ENCODE measurements at regions not wholly inside any gene's neighbourhood (a gene's known extent, or its start where the extent isn't known, plus 50 kb on each side); places are given as distances from the start of the nearest gene placed in this dataset.
"Not testable (repeated sequence)": the region's sequence is repeated elsewhere in the genome, so short reads cannot be mapped to it uniquely, and the experiment has no call there.

- TF ChIP-seq, protein P1, sequence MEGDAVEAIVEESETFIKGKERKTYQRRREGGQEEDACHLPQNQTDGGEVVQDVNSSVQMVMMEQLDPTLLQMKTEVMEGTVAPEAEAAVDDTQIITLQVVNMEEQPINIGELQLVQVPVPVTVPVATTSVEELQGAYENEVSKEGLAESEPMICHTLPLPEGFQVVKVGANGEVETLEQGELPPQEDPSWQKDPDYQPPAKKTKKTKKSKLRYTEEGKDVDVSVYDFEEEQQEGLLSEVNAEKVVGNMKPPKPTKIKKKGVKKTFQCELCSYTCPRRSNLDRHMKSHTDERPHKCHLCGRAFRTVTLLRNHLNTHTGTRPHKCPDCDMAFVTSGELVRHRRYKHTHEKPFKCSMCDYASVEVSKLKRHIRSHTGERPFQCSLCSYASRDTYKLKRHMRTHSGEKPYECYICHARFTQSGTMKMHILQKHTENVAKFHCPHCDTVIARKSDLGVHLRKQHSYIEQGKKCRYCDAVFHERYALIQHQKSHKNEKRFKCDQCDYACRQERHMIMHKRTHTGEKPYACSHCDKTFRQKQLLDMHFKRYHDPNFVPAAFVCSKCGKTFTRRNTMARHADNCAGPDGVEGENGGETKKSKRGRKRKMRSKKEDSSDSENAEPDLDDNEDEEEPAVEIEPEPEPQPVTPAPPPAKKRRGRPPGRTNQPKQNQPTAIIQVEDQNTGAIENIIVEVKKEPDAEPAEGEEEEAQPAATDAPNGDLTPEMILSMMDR (conservative IDR thresholded peaks at IDR 0.05), result not testable (repeated sequence)
- not testable (repeated sequence) for TF ChIP-seq EZH2 (IDR thresholded peaks at IDR 0.05; ENCODE audit: low read depth)
These were observed 569.4 kb downstream of the TOX3 start for GRCh38 chr16:51977506-51977905.
